Skeletal muscle satellite cell (primary cell): ENCODE measurements at regions not wholly inside any gene's neighbourhood (a gene's known extent, or its start where the extent isn't known, plus 50 kb on each side); places are given as distances from the start of the nearest gene placed in this dataset.

Source experiments
- H3K27me3 ChIP-seq: 2 replicates; pipeline ENCODE4 v1.7.0; 2013; ENCODE audit warnings: low read length; ENCODE audit not compliant: control insufficient read depth, insufficient read depth
- H3K36me3 ChIP-seq: 2 replicates; pipeline ENCODE4 v1.7.0; 2013; ENCODE audit warnings: mild to moderate bottlenecking, control low read depth, low read length; ENCODE audit not compliant: insufficient read depth
- H3K4me1 ChIP-seq: 2 replicates; pipeline ENCODE4 v1.7.0; 2013; ENCODE audit warnings: low read length; ENCODE audit not compliant: control insufficient read depth, insufficient read depth
- H3K4me2 ChIP-seq: 2 replicates; pipeline ENCODE4 v1.7.0; 2013; ENCODE audit warnings: mild to moderate bottlenecking, low read length
- H3K4me3 ChIP-seq: 2 replicates; pipeline ENCODE4 v1.7.0; 2013; ENCODE audit warnings: low read length
- H3K9ac ChIP-seq: 2 replicates; pipeline ENCODE4 v1.7.0; 2013; ENCODE audit warnings: mild to moderate bottlenecking, low read depth, low read length, moderate library complexity
- H3K9me3 ChIP-seq: replicated peaks from 2 replicates; pipeline ENCODE4 v1.7.0; 2013; ENCODE audit warnings: mild to moderate bottlenecking, control low read depth, low read length

- peaks cover 21% of the 10 kb centered on the region for H3K4me1 ChIP-seq
- H3K9ac ChIP-seq: no peak overlapping the region
- no peaks in the 10 kb centered on the region for H3K36me3 ChIP-seq
- no peaks in the 10 kb centered on the region for H3K9me3 ChIP-seq
- no peak overlapping the region for H3K4me3 ChIP-seq
- peaks cover 5% of the 10 kb centered on the region for H3K27me3 ChIP-seq
- H3K4me2 ChIP-seq: no peak overlapping the region
Observed at GRCh38 chr17:55606488-55606815, 95.2 kb upstream of the SMIM36 start.

- H3K4me3 ChIP-seq: no peak overlapping the region
- no peaks in the 10 kb centered on the region for H3K36me3 ChIP-seq
Observed at GRCh38 chr17:55605705-55606487, 94.6 kb upstream of the SMIM36 start.

GRCh38 chr17:55601874-55602364 lies 90.7 kb upstream of the SMIM36 start:
- Histone ChIP-seq H3K9ac (no peak overlapping the region), H3K27me3 (peaks cover 5% of the 10 kb centered on the region), H3K4me2 (no peak overlapping the region)

More at GRCh38 chr17:55605705-55606487, 94.6 kb upstream of the SMIM36 start:
- H3K4me1 ChIP-seq: peaks cover 21% of the 10 kb centered on the region
- no peaks in the 10 kb centered on the region for H3K9me3 ChIP-seq
- H3K27me3 ChIP-seq: peaks cover 5% of the 10 kb centered on the region
- no peak overlapping the region for H3K9ac ChIP-seq
- H3K4me2 ChIP-seq: no peak overlapping the region

GRCh38 chr17:55598495-55598894 lies 87.2 kb upstream of the SMIM36 start:
- no peaks in the 10 kb centered on the region for H3K4me1 ChIP-seq
- H3K4me3 ChIP-seq: no peak overlapping the region
- no peak overlapping the region for H3K4me2 ChIP-seq
- H3K9me3 ChIP-seq: no peaks in the 10 kb centered on the region
- H3K27me3 ChIP-seq: peaks cover 5% of the 10 kb centered on the region
- H3K9ac ChIP-seq: no peak overlapping the region
- no peaks in the 10 kb centered on the region for H3K36me3 ChIP-seq

More at GRCh38 chr17:55601874-55602364, 90.7 kb upstream of the SMIM36 start:
- H3K9me3 ChIP-seq: no peaks in the 10 kb centered on the region
- no peaks in the 10 kb centered on the region for H3K36me3 ChIP-seq
- H3K4me1 ChIP-seq: peaks cover 8% of the 10 kb centered on the region
- no peak overlapping the region for H3K4me3 ChIP-seq

- no peak overlapping the region for H3K4me3 ChIP-seq
- H3K9me3 ChIP-seq: no peaks in the 10 kb centered on the region
- no peak overlapping the region for H3K9ac ChIP-seq
- no peaks in the 10 kb centered on the region for H3K36me3 ChIP-seq
- H3K27me3 ChIP-seq: no peaks in the 10 kb centered on the region
- H3K4me1 ChIP-seq: peaks cover 9% of the 10 kb centered on the region
- no peak overlapping the region for H3K4me2 ChIP-seq
Observed at GRCh38 chr17:55588446-55589242, 77.4 kb upstream of the SMIM36 start.

GRCh38 chr17:55587608-55588139 lies 76.4 kb upstream of the SMIM36 start:
- Histone ChIP-seq H3K36me3 (no peaks in the 10 kb centered on the region), H3K9ac (no peak overlapping the region), H3K27me3 (no peaks in the 10 kb centered on the region), H3K4me3 (no peak overlapping the region), H3K4me1 (peaks cover 15% of the 10 kb centered on the region), H3K9me3 (no peaks in the 10 kb centered on the region), H3K4me2 (no peak overlapping the region)

- H3K9me3 ChIP-seq: no peaks in the 10 kb centered on the region
- no peak overlapping the region for H3K4me2 ChIP-seq
- H3K27me3 ChIP-seq: no peaks in the 10 kb centered on the region
- H3K9ac ChIP-seq: no peak overlapping the region
- no peaks in the 10 kb centered on the region for H3K36me3 ChIP-seq
- H3K4me1 ChIP-seq: peaks cover 15% of the 10 kb centered on the region
- H3K4me3 ChIP-seq: no peak overlapping the region
Observed at GRCh38 chr17:55585629-55586028, 74.4 kb upstream of the SMIM36 start.

- peaks cover 15% of the 10 kb centered on the region for H3K4me1 ChIP-seq
- no peak overlapping the region for H3K9ac ChIP-seq
- no peak overlapping the region for H3K4me3 ChIP-seq
- no peaks in the 10 kb centered on the region for H3K36me3 ChIP-seq
- no peaks in the 10 kb centered on the region for H3K27me3 ChIP-seq
- H3K4me2 ChIP-seq: no peak overlapping the region
- no peaks in the 10 kb centered on the region for H3K9me3 ChIP-seq
Observed at GRCh38 chr17:55584861-55585260, 73.6 kb upstream of the SMIM36 start.

GRCh38 chr17:55584055-55584685 lies 72.9 kb upstream of the SMIM36 start:
- Histone ChIP-seq H3K4me2 (no peak overlapping the region), H3K9me3 (no peaks in the 10 kb centered on the region), H3K4me1 (peaks cover 15% of the 10 kb centered on the region), H3K9ac (no peak overlapping the region), H3K36me3 (no peaks in the 10 kb centered on the region), H3K4me3 (no peak overlapping the region), H3K27me3 (no peaks in the 10 kb centered on the region)

GRCh38 chr17:55582897-55583296 lies 71.6 kb upstream of the SMIM36 start:
- no peaks in the 10 kb centered on the region for H3K36me3 ChIP-seq
- no peak overlapping the region for H3K9ac ChIP-seq
- no peak overlapping the region for H3K4me2 ChIP-seq
- no peaks in the 10 kb centered on the region for H3K27me3 ChIP-seq
- no peaks in the 10 kb centered on the region for H3K9me3 ChIP-seq
- no peak overlapping the region for H3K4me3 ChIP-seq
- peaks cover 16% of the 10 kb centered on the region for H3K4me1 ChIP-seq

GRCh38 chr17:55580596-55581133 lies 69.4 kb upstream of the SMIM36 start:
- no peak overlapping the region for H3K4me3 ChIP-seq
- no peaks in the 10 kb centered on the region for H3K9me3 ChIP-seq
- no peak overlapping the region for H3K9ac ChIP-seq
- no peaks in the 10 kb centered on the region for H3K36me3 ChIP-seq
- peaks cover 35% of the 10 kb centered on the region for H3K4me1 ChIP-seq
- H3K4me2 ChIP-seq: no peak overlapping the region
- H3K27me3 ChIP-seq: no peaks in the 10 kb centered on the region
